Right lobe of liver (tissue), 6 donors: ENCODE measurements at regions not wholly inside any gene's neighbourhood (a gene's known extent, or its start where the extent isn't known, plus 50 kb on each side); places are given as distances from the start of the nearest gene placed in this dataset.
A peak's percentile ranks its signal among the peaks of the same experiment; 100 is the strongest.

ENCODE experiments used
- ATAC-seq, 4 donors: fragments of 200-7000 bp; cut with Tn5 transposase; one replicate each; pipeline ENCODE4 v1.9.1; 2020; ENCODE audit warnings: mild to moderate bottlenecking in 4 of 4, moderate library complexity in 4 of 4
- DNase-seq, 3 donors: peaks; one replicate each; pipeline ENCODE4 v3.0.0-alpha.2; 2020
- H3K27ac ChIP-seq, 3 donors: fragments of 200-600 bp; one replicate each; pipeline ENCODE4 v1.8.0; 2022
- H3K27me3 ChIP-seq, 2 donors: fragments of 200-600 bp; one replicate each; pipeline ENCODE4 v1.8.0; 2022
- H3K36me3 ChIP-seq, 4 donors: fragments of 200-600 bp; sonication (generic) in 1 of 4; one replicate each; pipeline versions ENCODE4 v1.5.1 to v1.8.0; 2017 to 2022; ENCODE audit warnings: control low read depth in 1 of 4
- H3K4me1 ChIP-seq, 4 donors: fragments of 200-600 bp; sonication (generic) in 1 of 4; one replicate each; pipeline versions ENCODE4 v1.5.1 to v1.8.0; 2017 to 2022; ENCODE audit warnings: control low read depth in 1 of 4
- H3K4me3 ChIP-seq, 3 donors: fragments of 200-600 bp; one replicate each; pipeline ENCODE4 v1.8.0; 2022
- H3K9me3 ChIP-seq, 4 donors: fragments of 200-600 bp; sonication (generic) in 1 of 4; one replicate each; pipeline versions ENCODE4 v1.5.1 to v1.8.0; 2017 to 2022; ENCODE audit warnings: control low read depth in 1 of 4
- CTCF ChIP-seq, 4 donors: fragments of 200-600 bp in 3 of 4; fragments of 450-650 bp in 1 of 4; IDR thresholded peaks; one replicate each; pipeline versions ENCODE4 v1.5.1 to v1.8.0; 2016 to 2022; ENCODE audit warnings: antibody characterized with exemption in 4 of 4, mild to moderate bottlenecking in 2 of 4
- POLR2A ChIP-seq: fragments of 450-650 bp; IDR thresholded peaks from one replicate; pipeline ENCODE4 v1.6.1; 2017; ENCODE audit warnings: antibody characterized with exemption, mild to moderate bottlenecking
- whole genome bisulfite sequencing: methylation state at CpG from one replicate; pipeline ENCODE4 v1.1.6; 2018; ENCODE audit warnings: low coverage, low lambda C conversion rate; ENCODE audit not compliant: insufficient coverage; ENCODE audit errors: missing lambda C conversion rate; 5-methylcytosine and 5-hydroxymethylcytosine counted together
- intact Hi-C, 2 donors: fragments of 100-400 bp; cut with DNase I; formaldehyde crosslinking; loops; one replicate each; pipeline versions ENCODE4 v1.11.2 to v1.14.1; 2022
- donor health status: DM: no; HTN: yes; CAD: no.
- donor health status: DM: no; HTN: no; CAD: no.
- donor health status: DM: no; HTN: no; CAD: no.
- donor health status: DM: no; HTN: yes; CAD: no.
- donor health status: DM: no; HTN: yes; CAD: no.

- intact Hi-C loops: no loop called here
- ATAC-seq: no peak
- no peak for TF ChIP-seq POLR2A
- TF ChIP-seq CTCF (IDR thresholded peaks at IDR 0.05): no peak
Observed at GRCh38 chr21:28761674-28762356, 230.9 kb downstream of the LTN1 start.

GRCh38 chr21:28758883-28759242 lies 233.8 kb downstream of the LTN1 start:
- intact Hi-C loops: no loop called here
- ATAC-seq: peak; percentile 56 to 94 (median 65)

More at GRCh38 chr21:28761674-28762356, 230.9 kb downstream of the LTN1 start:
- Histone ChIP-seq H3K27ac (no peak overlapping the region), H3K27me3 (no peaks in the 10 kb centered on the region), H3K4me3 (no peak overlapping the region), H3K9me3 (no peaks in the 10 kb centered on the region), H3K36me3 (no peaks in the 10 kb centered on the region), H3K4me1 (peaks cover 0 to 8% (median 0%) of the 10 kb centered on the region in 4 donors)
- WGBS: 50% methylated on average over 2 of the region's 3 CpGs
- no peak for DNase-seq

GRCh38 chr21:28758042-28758882 lies 234.4 kb downstream of the LTN1 start:
- H3K4me1 ChIP-seq: peaks cover 0 to 8% (median 0%) of the 10 kb centered on the region in 4 donors
- intact Hi-C loops: no loop called here
- no peak overlapping the region for H3K27ac ChIP-seq
- no peaks in the 10 kb centered on the region for H3K36me3 ChIP-seq
- ATAC-seq: no peak
- DNase-seq: no peak
- no peak overlapping the region for H3K4me3 ChIP-seq
- 68% methylated on average over 7 of the region's 7 CpGs for WGBS
- TF ChIP-seq POLR2A: no peak
- no peak for TF ChIP-seq CTCF (IDR thresholded peaks at IDR 0.05)
- H3K9me3 ChIP-seq: no peaks in the 10 kb centered on the region
- H3K27me3 ChIP-seq: no peaks in the 10 kb centered on the region

More at GRCh38 chr21:28758883-28759242, 233.8 kb downstream of the LTN1 start:
- Histone ChIP-seq H3K9me3 (no peaks in the 10 kb centered on the region), H3K36me3 (no peaks in the 10 kb centered on the region), H3K27ac (no peak overlapping the region), H3K27me3 (no peaks in the 10 kb centered on the region), H3K4me3 (no peak overlapping the region), H3K4me1 (peaks cover 0 to 8% (median 0%) of the 10 kb centered on the region in 4 donors)
- no peak for TF ChIP-seq CTCF (IDR thresholded peaks at IDR 0.05)
- no peak for TF ChIP-seq POLR2A
- WGBS: no CpG with 5 or more reads among the region's 1 CpG
- peak in 1 of 3 donors; percentile 74 for DNase-seq

- peak overlapping the region; percentile 10 to 46 (median 35) for H3K27ac ChIP-seq
- WGBS: 55% methylated on average over 3 of the region's 3 CpGs
- H3K4me3 ChIP-seq: no peak overlapping the region
- TF ChIP-seq CTCF (IDR thresholded peaks at IDR 0.05) (no peak), POLR2A (no peak)
- H3K27me3 ChIP-seq: no peaks in the 10 kb centered on the region
- peaks cover 0 to 24% (median 0%) of the 10 kb centered on the region in 4 donors for H3K4me1 ChIP-seq
- no peaks in the 10 kb centered on the region for H3K9me3 ChIP-seq
- ATAC-seq (no peak), DNase-seq (no peak)
- no peaks in the 10 kb centered on the region for H3K36me3 ChIP-seq
- intact Hi-C loops: no loop called here
Observed at GRCh38 chr21:28754862-28755261, 237.8 kb downstream of the LTN1 start.
